ENCODE measurements at regions not wholly inside any gene's neighbourhood (a gene's known extent, or its start where the extent isn't known, plus 50 kb on each side); places are given as distances from the start of the nearest gene placed in this dataset.

DNA sequence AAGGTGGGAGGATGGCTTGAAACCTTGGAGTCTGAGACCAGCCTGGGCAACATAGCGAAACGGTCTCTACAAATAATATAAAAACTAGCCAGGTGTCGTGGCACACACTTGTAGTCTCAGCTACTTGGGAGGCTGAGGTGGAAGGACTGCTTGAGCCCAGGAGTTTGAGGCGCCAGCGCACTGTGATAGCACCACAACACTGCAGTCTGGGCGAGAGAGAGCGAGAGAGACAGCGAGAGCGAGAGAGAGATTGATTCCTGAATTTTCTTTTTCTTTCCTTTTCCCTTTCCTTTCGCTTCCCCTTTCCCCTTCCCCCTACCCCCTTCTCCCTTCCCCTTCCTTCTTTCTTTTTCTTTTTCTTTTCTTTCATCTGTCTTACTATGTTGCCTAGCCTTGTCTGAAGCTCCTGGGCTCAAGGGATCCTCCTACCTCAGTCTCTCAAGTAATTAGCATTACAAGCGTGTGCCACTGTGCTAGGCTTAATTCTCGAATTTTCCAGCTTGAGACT, 162.4 kb upstream of the ZBED5 start:
- 86 to 90% methylated on average over 10 to 12 of the region's 12 CpGs for WGBS, 2 experiments (ENCODE audit: insufficient coverage in 1 of 2, insufficient read length in 1 of 2)
- H3K4me1 Mint-ChIP-seq, result peaks cover 2% of the 10 kb centered on the region

DNA sequence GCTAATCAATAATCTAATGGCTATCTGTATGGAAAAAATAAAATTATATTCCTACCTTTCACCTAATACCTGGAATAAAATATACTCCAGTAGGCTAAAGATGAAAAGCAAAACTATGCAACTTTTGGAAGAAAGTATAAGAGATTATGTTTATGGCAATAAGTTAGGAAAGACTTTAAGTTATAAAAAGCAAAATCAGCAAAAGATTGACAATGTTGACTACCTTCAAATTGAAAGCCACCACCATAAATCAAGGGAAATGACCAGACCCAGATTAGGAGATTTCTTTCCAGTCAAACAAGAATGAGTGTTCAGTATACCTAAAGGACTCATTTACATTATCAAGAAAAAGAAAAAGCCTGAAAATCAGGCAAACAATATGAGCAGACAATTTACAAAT, 159.1 kb upstream of the ZBED5 start:
- Mint-ChIP-seq H3K36me3 (ENCODE audit: low read depth) (no peaks in the 10 kb centered on the region), H3K4me3 (no peak overlapping the region), H3K4me1 (peaks cover 2% of the 10 kb centered on the region), H3K27me3 (ENCODE audit: insufficient read depth) (no peaks in the 10 kb centered on the region), H3K27ac (no peak overlapping the region), H3K9me3 (no peaks in the 10 kb centered on the region)
- Histone ChIP-seq H3K36me3 (ENCODE audit: control insufficient read depth, insufficient read depth, low read length) (no peaks in the 10 kb centered on the region), H3K27ac (ENCODE audit: low read depth, low read length) (no peak overlapping the region), H3K27me3 (ENCODE audit: control insufficient read depth, insufficient read depth, low read length, poor library complexity, severe bottlenecking) (no peaks in the 10 kb centered on the region), H3K4me3 (ENCODE audit: low read length) (no peak overlapping the region), H3K9ac (ENCODE audit: extremely low read depth, low read length, poor library complexity, severe bottlenecking) (no peak overlapping the region), H3K9me3 (ENCODE audit: control insufficient read depth, low read length) (peaks cover 3% of the 10 kb centered on the region), H3K4me1 (ENCODE audit: control insufficient read depth, insufficient read depth, low read length) (no peaks in the 10 kb centered on the region)
- no peak for DNase-seq
- TF ChIP-seq, protein P1, sequence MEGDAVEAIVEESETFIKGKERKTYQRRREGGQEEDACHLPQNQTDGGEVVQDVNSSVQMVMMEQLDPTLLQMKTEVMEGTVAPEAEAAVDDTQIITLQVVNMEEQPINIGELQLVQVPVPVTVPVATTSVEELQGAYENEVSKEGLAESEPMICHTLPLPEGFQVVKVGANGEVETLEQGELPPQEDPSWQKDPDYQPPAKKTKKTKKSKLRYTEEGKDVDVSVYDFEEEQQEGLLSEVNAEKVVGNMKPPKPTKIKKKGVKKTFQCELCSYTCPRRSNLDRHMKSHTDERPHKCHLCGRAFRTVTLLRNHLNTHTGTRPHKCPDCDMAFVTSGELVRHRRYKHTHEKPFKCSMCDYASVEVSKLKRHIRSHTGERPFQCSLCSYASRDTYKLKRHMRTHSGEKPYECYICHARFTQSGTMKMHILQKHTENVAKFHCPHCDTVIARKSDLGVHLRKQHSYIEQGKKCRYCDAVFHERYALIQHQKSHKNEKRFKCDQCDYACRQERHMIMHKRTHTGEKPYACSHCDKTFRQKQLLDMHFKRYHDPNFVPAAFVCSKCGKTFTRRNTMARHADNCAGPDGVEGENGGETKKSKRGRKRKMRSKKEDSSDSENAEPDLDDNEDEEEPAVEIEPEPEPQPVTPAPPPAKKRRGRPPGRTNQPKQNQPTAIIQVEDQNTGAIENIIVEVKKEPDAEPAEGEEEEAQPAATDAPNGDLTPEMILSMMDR (conservative IDR thresholded peaks at IDR 0.05), result no peak

More for the DNA sequence above, 162.4 kb upstream of the ZBED5 start:
- no peaks in the 10 kb centered on the region for H3K9me3 ChIP-seq (ENCODE audit: control insufficient read depth, low read length)
- Mint-ChIP-seq H3K36me3 (ENCODE audit: low read depth) (no peaks in the 10 kb centered on the region), H3K27me3 (ENCODE audit: insufficient read depth) (no peaks in the 10 kb centered on the region), H3K27ac (no peak overlapping the region), H3K4me3 (no peak overlapping the region), H3K9me3 (no peaks in the 10 kb centered on the region)
- H3K27ac ChIP-seq (ENCODE audit: low read depth, low read length), result no peak overlapping the region
- no peak overlapping the region for H3K9ac ChIP-seq (ENCODE audit: extremely low read depth, low read length, poor library complexity, severe bottlenecking)
- TF ChIP-seq, protein P1 (conservative IDR thresholded peaks at IDR 0.05), result no peak
- no peaks in the 10 kb centered on the region for H3K36me3 ChIP-seq (ENCODE audit: control insufficient read depth, insufficient read depth, low read length)
- H3K4me1 ChIP-seq (ENCODE audit: control insufficient read depth, insufficient read depth, low read length), result no peaks in the 10 kb centered on the region
- no peak for DNase-seq
- H3K4me3 ChIP-seq (ENCODE audit: low read length), result no peak overlapping the region
- H3K27me3 ChIP-seq (ENCODE audit: control insufficient read depth, insufficient read depth, low read length, poor library complexity, severe bottlenecking), result no peaks in the 10 kb centered on the region

DNA sequence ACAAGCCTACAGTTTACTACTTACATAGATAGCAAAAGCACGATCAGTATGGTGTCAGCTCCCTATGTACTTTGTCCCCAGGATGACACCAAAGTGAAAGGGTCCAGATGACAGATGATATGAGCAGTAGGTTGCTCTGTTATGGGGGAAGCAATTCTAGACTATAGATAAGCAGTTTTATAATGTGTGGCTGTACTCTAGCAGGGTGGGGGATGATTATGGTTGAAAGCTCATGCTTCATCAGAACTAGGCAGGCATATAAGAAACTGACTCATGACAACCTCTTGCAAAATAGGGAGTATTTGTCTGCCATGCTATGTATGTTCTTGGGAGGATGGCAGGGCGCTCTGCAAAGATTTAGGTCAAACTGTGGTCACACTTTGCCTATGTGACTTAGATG, 158.2 kb upstream of the ZBED5 start:
- H3K9me3 ChIP-seq (ENCODE audit: control insufficient read depth, low read length), result peaks cover 3% of the 10 kb centered on the region
- Mint-ChIP-seq H3K9me3 (no peaks in the 10 kb centered on the region), H3K36me3 (ENCODE audit: low read depth) (no peaks in the 10 kb centered on the region), H3K4me3 (no peak overlapping the region), H3K27ac (no peak overlapping the region), H3K4me1 (peaks cover 2% of the 10 kb centered on the region), H3K27me3 (ENCODE audit: insufficient read depth) (peaks cover 2% of the 10 kb centered on the region)
- no peaks in the 10 kb centered on the region for H3K4me1 ChIP-seq (ENCODE audit: control insufficient read depth, insufficient read depth, low read length)
- no peak overlapping the region for H3K4me3 ChIP-seq (ENCODE audit: low read length)
- H3K36me3 ChIP-seq (ENCODE audit: control insufficient read depth, insufficient read depth, low read length), result no peaks in the 10 kb centered on the region
- no peak overlapping the region for H3K9ac ChIP-seq (ENCODE audit: extremely low read depth, low read length, poor library complexity, severe bottlenecking)
- WGBS, 2 experiments (ENCODE audit: insufficient coverage in 1 of 2, insufficient read length in 1 of 2), result 70 to 80% methylated on average over 2 of the region's 2 CpGs
- no peaks in the 10 kb centered on the region for H3K27me3 ChIP-seq (ENCODE audit: control insufficient read depth, insufficient read depth, low read length, poor library complexity, severe bottlenecking)
- TF ChIP-seq, protein P1 (conservative IDR thresholded peaks at IDR 0.05), result no peak
- no peak for DNase-seq
- H3K27ac ChIP-seq (ENCODE audit: low read depth, low read length), result no peak overlapping the region
